PC-9 (cell line): ENCODE measurements at regions not wholly inside any gene's neighbourhood (a gene's known extent, or its start where the extent isn't known, plus 50 kb on each side); places are given as distances from the start of the nearest gene placed in this dataset.

ENCODE experiments used
- BruUV-seq: library from RNA; stranded (reverse); fragments of 400-500 nt; replicated peaks from 2 replicates; lab custom pipeline; 2021; lab: Mats Ljungman, UMichigan
- CTCF ChIA-PET: fragments of 300-600 bp; sonication (Branson Sonifier 250); formaldehyde crosslinking; loops from one replicate; lab custom pipeline; 2022; ENCODE audit warnings: antibody characterized with exemption; lab: Charles Lee
- POLR2A ChIA-PET: fragments of 300-600 bp; sonication (Branson Sonifier 250); formaldehyde crosslinking; loops from one replicate; lab custom pipeline; 2022; ENCODE audit warnings: antibody characterized with exemption; ENCODE audit not compliant: unreplicated experiment; lab: Charles Lee
- DNase-seq, 2 experiments: peaks; one replicate each; pipeline versions ENCODE4 v3.0.0 to v3.0.0-alpha.2; 2015 to 2022; ENCODE audit warnings: mixed read lengths in 1 of 2
- H2AFZ ChIP-seq: fragments of 200-600 bp; sonication (generic); 2 replicates; pipeline ENCODE4 v1.8.1; 2017; ENCODE audit warnings: antibody characterized with exemption
- H3F3A ChIP-seq: fragments of 200-600 bp; sonication (generic); 2 replicates; pipeline ENCODE4 v1.8.1; 2017; ENCODE audit warnings: antibody characterized with exemption, mild to moderate bottlenecking, low read depth; ENCODE audit not compliant: insufficient read depth
- H3K27ac ChIP-seq: fragments of 200-600 bp; sonication (generic); 2 replicates; pipeline ENCODE4 v1.6.1; 2016; ENCODE audit warnings: mixed run types
- H3K27me3 ChIP-seq: fragments of 200-600 bp; sonication (generic); 2 replicates; pipeline ENCODE4 v1.6.1; 2016; ENCODE audit warnings: low read depth, mixed run types; ENCODE audit not compliant: insufficient read depth
- H3K36me3 ChIP-seq: fragments of 200-600 bp; sonication (generic); 2 replicates; pipeline ENCODE4 v1.6.1; 2016; ENCODE audit warnings: low read depth, mixed run types
- H3K4me1 ChIP-seq: fragments of 200-600 bp; sonication (generic); replicated peaks from 2 replicates; pipeline ENCODE4 v1.6.1; 2016; ENCODE audit warnings: mixed run types; ENCODE audit not compliant: insufficient read depth
- H3K4me2 ChIP-seq: fragments of 200-600 bp; sonication (generic); 2 replicates; pipeline ENCODE4 v1.6.1; 2017; ENCODE audit warnings: mixed run types
- H3K4me3 ChIP-seq: fragments of 200-600 bp; sonication (generic); 2 replicates; pipeline ENCODE4 v1.6.1; 2016; ENCODE audit warnings: mixed run types
- H3K79me2 ChIP-seq: fragments of 200-600 bp; sonication (generic); 2 replicates; pipeline ENCODE4 v1.6.1; 2017; ENCODE audit warnings: low read depth, mixed run types
- H3K9me2 ChIP-seq: fragments of 200-600 bp; sonication (generic); 2 replicates; pipeline ENCODE4 v1.8.1; 2017; ENCODE audit warnings: mild to moderate bottlenecking; ENCODE audit not compliant: insufficient read depth
- H3K9me3 ChIP-seq: fragments of 200-600 bp; sonication (generic); 2 replicates; pipeline ENCODE4 v1.8.1; 2016; ENCODE audit warnings: low read depth; ENCODE audit not compliant: insufficient read depth
- H4K20me1 ChIP-seq: fragments of 200-600 bp; sonication (generic); 2 replicates; pipeline ENCODE4 v1.8.1; 2017; ENCODE audit not compliant: insufficient read depth
- CTCF ChIP-seq: fragments of 200-600 bp; sonication (generic); conservative IDR thresholded peaks from 2 replicates; pipeline ENCODE4 v1.6.1; 2017; ENCODE audit warnings: mixed run types, antibody characterized with exemption, mild to moderate bottlenecking, moderate library complexity
- EZH2 ChIP-seq: fragments of 200-600 bp; sonication (generic); IDR thresholded peaks from 2 replicates; pipeline ENCODE4 v1.8.0; 2017; ENCODE audit warnings: antibody characterized with exemption, low read depth
- intact Hi-C: fragments of 100-400 bp; cut with micrococcal nuclease; formaldehyde crosslinking; loops from one replicate; pipeline ENCODE4 v1.10.0; 2022; ENCODE audit not compliant: unreplicated experiment

DNA sequence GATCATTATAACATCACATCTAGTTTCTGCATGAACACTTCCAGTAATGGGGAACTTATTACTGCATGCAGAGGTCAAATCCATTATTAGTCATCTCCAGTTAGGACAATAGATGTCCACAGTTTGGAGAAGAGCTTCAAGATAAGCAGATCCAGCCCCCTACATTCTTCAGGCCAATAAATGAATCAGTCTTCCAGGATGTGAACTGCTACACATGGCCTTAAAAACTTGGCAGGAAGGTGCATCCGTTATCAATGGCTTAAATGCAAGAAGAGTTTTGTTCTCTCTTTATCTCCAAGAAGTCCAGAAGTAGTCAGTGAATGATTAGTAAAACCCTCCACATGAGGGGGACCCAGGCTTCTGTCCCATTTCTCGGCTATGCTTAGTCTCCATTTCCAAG lies 70.8 kb downstream of the DMRTA2 start:
- no TSS peak for BruUV-seq

DNA sequence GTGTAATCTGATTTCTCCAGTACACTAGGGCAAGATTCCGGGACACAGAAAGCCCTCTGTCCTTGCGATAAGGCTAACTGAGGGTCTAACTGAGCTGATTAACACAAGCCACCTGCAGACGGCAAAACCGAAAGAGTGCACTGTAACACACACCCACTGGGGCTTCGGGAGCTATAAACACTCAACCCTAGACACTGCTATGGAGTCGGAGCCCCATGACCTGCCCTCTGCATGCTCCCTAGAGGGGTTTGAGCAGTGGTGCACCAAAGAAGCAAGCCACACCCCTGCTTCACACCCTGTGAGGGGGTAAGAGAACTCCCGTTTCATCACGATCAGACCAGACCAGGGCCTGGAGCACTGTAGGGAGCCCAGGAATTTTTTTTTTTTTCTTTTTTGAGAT lies 72.4 kb downstream of the DMRTA2 start:
- no TSS peak for BruUV-seq
- POLR2A ChIA-PET = no interaction called here
- intact Hi-C loops = no loop called here

More for the DNA sequence above, 70.8 kb downstream of the DMRTA2 start:
- H4K20me1 ChIP-seq = no peaks in the 10 kb centered on the region; the same call in 1 of the 2 replicates
- ChIA-PET CTCF (no interaction called here), POLR2A (no interaction called here)
- H3K79me2 ChIP-seq = no peaks in the 10 kb centered on the region
- no peaks in the 10 kb centered on the region for H3F3A ChIP-seq
- no peak overlapping the region for H3K27ac ChIP-seq
- H3K9me3 ChIP-seq = no peaks in the 10 kb centered on the region
- no peak for TF ChIP-seq EZH2
- H3K4me3 ChIP-seq = no peak overlapping the region
- intact Hi-C loops = no loop called here
- H3K36me3 ChIP-seq = no peaks in the 10 kb centered on the region
- H3K9me2 ChIP-seq = no peaks in the 10 kb centered on the region
- peaks cover 55% of the 10 kb centered on the region for H3K27me3 ChIP-seq
- no peak overlapping the region for H3K4me2 ChIP-seq
- H3K4me1 ChIP-seq = no peaks in the 10 kb centered on the region
- no peak for DNase-seq
- no peak overlapping the region for H2AFZ ChIP-seq

DNA sequence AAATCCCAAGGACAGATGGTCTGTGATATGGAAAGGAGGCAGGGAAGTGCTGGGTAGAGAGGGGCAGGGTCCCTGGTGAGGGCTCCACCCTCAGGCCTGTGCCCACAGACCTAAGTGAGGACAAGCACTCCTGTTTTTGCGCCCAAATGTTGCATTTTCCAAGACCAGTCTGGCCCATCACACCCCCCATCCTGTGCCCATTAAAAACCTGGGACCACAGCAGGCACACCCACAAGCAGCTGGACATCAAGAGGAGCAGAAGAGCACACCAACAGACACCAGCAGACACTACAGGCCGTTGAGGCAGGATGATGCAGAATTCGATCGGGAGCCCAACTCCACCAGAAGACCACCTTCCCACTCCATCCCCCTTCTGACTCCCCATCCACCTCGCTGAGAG lies 72.8 kb downstream of the DMRTA2 start:
- no peak for DNase-seq
- Histone ChIP-seq H3K79me2 (no peaks in the 10 kb centered on the region), H3K4me3 (no peak overlapping the region), H3K27me3 (peaks cover 51% of the 10 kb centered on the region), H3F3A (no peaks in the 10 kb centered on the region), H3K9me3 (no peaks in the 10 kb centered on the region), H2AFZ (no peak overlapping the region), H3K4me1 (no peaks in the 10 kb centered on the region), H3K27ac (no peak overlapping the region), H4K20me1 (no peaks in the 10 kb centered on the region; the same call in 1 of the 2 replicates), H3K4me2 (no peak overlapping the region), H3K9me2 (no peaks in the 10 kb centered on the region), H3K36me3 (no peaks in the 10 kb centered on the region)
- TF ChIP-seq CTCF (no peak), EZH2 (no peak)
- intact Hi-C loops = no loop called here
- ChIA-PET CTCF (no interaction called here), POLR2A (no interaction called here)
- BruUV-seq = no TSS peak

More for the DNA sequence above, 72.4 kb downstream of the DMRTA2 start:
- no peaks in the 10 kb centered on the region for H3K36me3 ChIP-seq
- H3K4me3 ChIP-seq = no peak overlapping the region
- no peak overlapping the region for H3K27ac ChIP-seq
- no peak overlapping the region for H2AFZ ChIP-seq
- no peak for DNase-seq
- no peak overlapping the region for H3K4me2 ChIP-seq
- TF ChIP-seq CTCF (no peak), EZH2 (no peak)
- no peaks in the 10 kb centered on the region for H3K79me2 ChIP-seq
- no peaks in the 10 kb centered on the region for H3K9me2 ChIP-seq
- H4K20me1 ChIP-seq = no peaks in the 10 kb centered on the region; the same call in 1 of the 2 replicates
- no peaks in the 10 kb centered on the region for H3K4me1 ChIP-seq
- no peaks in the 10 kb centered on the region for H3K9me3 ChIP-seq
- peaks cover 51% of the 10 kb centered on the region for H3K27me3 ChIP-seq
- no peaks in the 10 kb centered on the region for H3F3A ChIP-seq
- CTCF ChIA-PET = no interaction called here

DNA sequence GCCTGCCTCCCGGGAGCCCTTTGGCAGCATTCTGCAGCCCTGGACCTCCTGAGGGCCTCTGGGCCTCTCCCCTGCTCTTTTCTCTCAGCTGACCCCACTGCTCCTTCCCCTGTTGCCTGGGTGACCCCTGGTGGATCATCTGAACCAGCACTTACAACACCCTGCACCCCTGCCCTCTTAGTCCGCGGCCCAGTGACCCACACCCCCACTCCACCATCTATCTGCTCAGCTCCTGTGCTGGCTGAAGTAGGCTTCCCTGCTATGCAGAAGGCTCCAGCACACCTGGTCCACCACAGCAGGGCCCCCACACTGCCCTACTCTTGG lies 74.0 kb downstream of the DMRTA2 start:
- H3F3A ChIP-seq = no peaks in the 10 kb centered on the region
- no peak for DNase-seq
- TF ChIP-seq CTCF = no peak
- no peak for TF ChIP-seq EZH2
- intact Hi-C loops = loop anchor here (5.0 kb wide), 1 partner anchor 1672 kb away; no protein-coding TSS in a partner anchor
- no peaks in the 10 kb centered on the region for H3K36me3 ChIP-seq
- POLR2A ChIA-PET = no interaction called here
- H3K4me3 ChIP-seq = no peak overlapping the region
- H4K20me1 ChIP-seq = no peaks in the 10 kb centered on the region
- H3K27ac ChIP-seq = no peak overlapping the region
- no peaks in the 10 kb centered on the region for H3K79me2 ChIP-seq
- no peak overlapping the region for H2AFZ ChIP-seq
- no peak overlapping the region for H3K4me2 ChIP-seq
- no peaks in the 10 kb centered on the region for H3K9me2 ChIP-seq
- H3K4me1 ChIP-seq = no peaks in the 10 kb centered on the region
- CTCF ChIA-PET = no interaction called here
- no peaks in the 10 kb centered on the region for H3K9me3 ChIP-seq
- peaks cover 41% of the 10 kb centered on the region for H3K27me3 ChIP-seq
- no TSS peak for BruUV-seq
